ENCODE measurements at regions not wholly inside any gene's neighbourhood (a gene's known extent, or its start where the extent isn't known, plus 50 kb on each side); places are given as distances from the start of the nearest gene placed in this dataset.

GRCh38 chr14:48970943-48971342 is 615.2 kb downstream of the RPS29 start:
- Histone ChIP-seq H3K4me3 (ENCODE audit: low read length) (no peak overlapping the region), H3K27ac (ENCODE audit: low read length) (no peak overlapping the region), H3K36me3 (ENCODE audit: insufficient read depth, low read depth, low read length) (no peaks in the 10 kb centered on the region)

GRCh38 chr14:48967419-48967818 is 618.8 kb downstream of the RPS29 start:
- Histone ChIP-seq H3K27ac (ENCODE audit: low read length) (no peak overlapping the region), H3K4me3 (ENCODE audit: low read length) (no peak overlapping the region), H3K9ac (ENCODE audit: low read depth, low read length) (no peak overlapping the region), H3K27me3 (ENCODE audit: insufficient read depth, low read length) (no peaks in the 10 kb centered on the region), H3K4me1 (ENCODE audit: insufficient read depth, low read length) (no peaks in the 10 kb centered on the region), H3K36me3 (ENCODE audit: insufficient read depth, low read depth, low read length) (no peaks in the 10 kb centered on the region), H3K9me3 (ENCODE audit: insufficient read depth, low read depth, low read length) (no peaks in the 10 kb centered on the region)

More at GRCh38 chr14:48970943-48971342, 615.2 kb downstream of the RPS29 start:
- no peaks in the 10 kb centered on the region for H3K4me1 ChIP-seq (ENCODE audit: insufficient read depth, low read length)
- H3K9ac ChIP-seq (ENCODE audit: low read depth, low read length) = no peak overlapping the region
- H3K27me3 ChIP-seq (ENCODE audit: insufficient read depth, low read length) = no peaks in the 10 kb centered on the region
- no peaks in the 10 kb centered on the region for H3K9me3 ChIP-seq (ENCODE audit: insufficient read depth, low read depth, low read length)

DNA sequence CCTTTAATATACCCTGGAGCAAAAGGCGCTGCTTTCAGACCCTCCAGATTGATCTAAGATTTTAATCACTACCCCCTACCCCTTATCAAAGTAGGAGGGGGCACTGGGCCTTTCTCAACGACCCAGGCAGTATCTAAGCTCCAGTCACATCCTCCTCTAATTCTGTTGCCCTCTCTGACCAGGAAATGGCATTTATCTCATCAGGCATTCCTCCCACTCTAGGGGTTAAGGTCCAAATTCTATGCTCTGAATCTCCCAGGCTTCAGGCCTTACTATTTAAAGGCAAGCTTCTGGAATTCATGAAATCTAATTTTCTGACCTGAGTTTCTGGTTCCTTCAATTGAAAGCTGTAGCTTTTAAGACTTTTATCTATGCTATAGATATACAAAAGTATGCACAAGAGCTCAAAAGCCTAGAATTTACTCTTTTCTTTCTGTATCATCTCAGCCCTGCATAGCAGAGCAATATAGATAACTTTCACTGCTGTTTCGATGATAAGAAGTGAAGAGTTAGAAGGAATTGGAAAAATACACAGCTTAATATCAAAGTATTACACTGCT is 622.9 kb downstream of the RPS29 start:
- Histone ChIP-seq H3K9me3 (ENCODE audit: insufficient read depth, low read depth, low read length) (no peaks in the 10 kb centered on the region), H3K27ac (ENCODE audit: low read length) (no peak overlapping the region), H3K4me3 (ENCODE audit: low read length) (no peak overlapping the region), H3K4me1 (ENCODE audit: insufficient read depth, low read length) (no peaks in the 10 kb centered on the region), H3K36me3 (ENCODE audit: insufficient read depth, low read depth, low read length) (no peaks in the 10 kb centered on the region), H3K27me3 (ENCODE audit: insufficient read depth, low read length) (no peaks in the 10 kb centered on the region), H3K9ac (ENCODE audit: low read depth, low read length) (no peak overlapping the region)

GRCh38 chr14:48957486-48957885 is 628.7 kb downstream of the RPS29 start:
- no peaks in the 10 kb centered on the region for H3K36me3 ChIP-seq (ENCODE audit: insufficient read depth, low read depth, low read length)
- no peak overlapping the region for H3K27ac ChIP-seq (ENCODE audit: low read length)
- H3K4me1 ChIP-seq (ENCODE audit: insufficient read depth, low read length) = no peaks in the 10 kb centered on the region
- no peak overlapping the region for H3K9ac ChIP-seq (ENCODE audit: low read depth, low read length)
- H3K27me3 ChIP-seq (ENCODE audit: insufficient read depth, low read length) = no peaks in the 10 kb centered on the region
- H3K4me3 ChIP-seq (ENCODE audit: low read length) = no peak overlapping the region
- no peaks in the 10 kb centered on the region for H3K9me3 ChIP-seq (ENCODE audit: insufficient read depth, low read depth, low read length)

- H3K36me3 ChIP-seq (ENCODE audit: insufficient read depth, low read depth, low read length) = no peaks in the 10 kb centered on the region
- H3K27ac ChIP-seq (ENCODE audit: low read length) = no peak overlapping the region
- no peak overlapping the region for H3K9ac ChIP-seq (ENCODE audit: low read depth, low read length)
- H3K4me3 ChIP-seq (ENCODE audit: low read length) = no peak overlapping the region
- H3K27me3 ChIP-seq (ENCODE audit: insufficient read depth, low read length) = no peaks in the 10 kb centered on the region
- H3K9me3 ChIP-seq (ENCODE audit: insufficient read depth, low read depth, low read length) = no peaks in the 10 kb centered on the region
- no peaks in the 10 kb centered on the region for H3K4me1 ChIP-seq (ENCODE audit: insufficient read depth, low read length)
Observed at GRCh38 chr14:48955857-48956256, 630.3 kb downstream of the RPS29 start.

DNA sequence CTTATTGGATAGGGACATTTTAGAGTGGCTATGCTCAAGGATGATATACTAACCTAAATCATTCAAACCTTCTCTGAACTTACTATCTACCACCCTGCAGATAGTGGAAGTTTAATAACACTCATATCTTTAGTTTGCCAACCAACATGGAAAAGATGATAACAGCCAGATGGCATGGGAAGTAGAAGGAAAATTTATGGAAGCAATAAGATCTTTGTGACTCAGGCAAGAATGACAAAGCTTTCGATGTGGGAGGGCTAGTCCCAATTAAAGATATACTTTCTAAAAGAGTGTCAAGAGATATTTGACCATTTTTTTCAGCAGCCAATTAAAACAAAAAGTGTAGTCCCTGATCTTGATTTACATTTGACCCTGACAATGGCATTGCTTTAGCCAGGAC is 631.7 kb downstream of the RPS29 start:
- H3K27ac ChIP-seq (ENCODE audit: low read length) = no peak overlapping the region

DNA sequence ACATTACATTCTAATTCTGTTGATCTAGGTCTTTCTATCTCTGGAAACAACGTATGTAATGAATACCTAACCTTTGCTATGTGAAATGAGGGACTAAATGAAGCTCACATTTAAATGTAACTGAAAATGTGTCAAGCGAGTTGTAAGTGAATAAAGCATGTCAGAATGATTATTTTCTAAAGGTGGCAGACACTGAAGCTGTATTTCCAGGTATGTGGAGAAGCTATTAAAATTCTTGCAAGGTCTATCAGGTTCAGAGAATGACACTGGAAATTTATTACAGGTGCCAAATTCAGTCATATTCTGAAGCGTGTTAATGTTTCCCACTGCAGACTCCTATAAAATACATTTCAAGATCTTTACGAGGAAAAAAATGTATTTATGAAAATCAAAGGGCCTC is 641.4 kb downstream of the RPS29 start:
- H3K4me3 ChIP-seq (ENCODE audit: low read length) = no peak overlapping the region
- H3K9me3 ChIP-seq (ENCODE audit: insufficient read depth, low read depth, low read length) = no peaks in the 10 kb centered on the region
- no peak overlapping the region for H3K9ac ChIP-seq (ENCODE audit: low read depth, low read length)
- no peaks in the 10 kb centered on the region for H3K4me1 ChIP-seq (ENCODE audit: insufficient read depth, low read length)
- no peak overlapping the region for H3K27ac ChIP-seq (ENCODE audit: low read length)
- no peaks in the 10 kb centered on the region for H3K27me3 ChIP-seq (ENCODE audit: insufficient read depth, low read length)
- no peaks in the 10 kb centered on the region for H3K36me3 ChIP-seq (ENCODE audit: insufficient read depth, low read depth, low read length)

More for the DNA sequence above, 631.7 kb downstream of the RPS29 start:
- no peaks in the 10 kb centered on the region for H3K4me1 ChIP-seq (ENCODE audit: insufficient read depth, low read length)
- no peak overlapping the region for H3K9ac ChIP-seq (ENCODE audit: low read depth, low read length)
- no peaks in the 10 kb centered on the region for H3K27me3 ChIP-seq (ENCODE audit: insufficient read depth, low read length)
- H3K4me3 ChIP-seq (ENCODE audit: low read length) = no peak overlapping the region
- no peaks in the 10 kb centered on the region for H3K36me3 ChIP-seq (ENCODE audit: insufficient read depth, low read depth, low read length)
- H3K9me3 ChIP-seq (ENCODE audit: insufficient read depth, low read depth, low read length) = no peaks in the 10 kb centered on the region

- Histone ChIP-seq H3K27me3 (ENCODE audit: insufficient read depth, low read length) (no peaks in the 10 kb centered on the region), H3K9ac (ENCODE audit: low read depth, low read length) (no peak overlapping the region), H3K36me3 (ENCODE audit: insufficient read depth, low read depth, low read length) (no peaks in the 10 kb centered on the region), H3K4me3 (ENCODE audit: low read length) (no peak overlapping the region), H3K4me1 (ENCODE audit: insufficient read depth, low read length) (no peaks in the 10 kb centered on the region), H3K9me3 (ENCODE audit: insufficient read depth, low read depth, low read length) (no peaks in the 10 kb centered on the region; the same call in 1 of the 2 replicates), H3K27ac (ENCODE audit: low read length) (no peak overlapping the region)
Observed at GRCh38 chr14:48943913-48944312, 642.3 kb downstream of the RPS29 start.

DNA sequence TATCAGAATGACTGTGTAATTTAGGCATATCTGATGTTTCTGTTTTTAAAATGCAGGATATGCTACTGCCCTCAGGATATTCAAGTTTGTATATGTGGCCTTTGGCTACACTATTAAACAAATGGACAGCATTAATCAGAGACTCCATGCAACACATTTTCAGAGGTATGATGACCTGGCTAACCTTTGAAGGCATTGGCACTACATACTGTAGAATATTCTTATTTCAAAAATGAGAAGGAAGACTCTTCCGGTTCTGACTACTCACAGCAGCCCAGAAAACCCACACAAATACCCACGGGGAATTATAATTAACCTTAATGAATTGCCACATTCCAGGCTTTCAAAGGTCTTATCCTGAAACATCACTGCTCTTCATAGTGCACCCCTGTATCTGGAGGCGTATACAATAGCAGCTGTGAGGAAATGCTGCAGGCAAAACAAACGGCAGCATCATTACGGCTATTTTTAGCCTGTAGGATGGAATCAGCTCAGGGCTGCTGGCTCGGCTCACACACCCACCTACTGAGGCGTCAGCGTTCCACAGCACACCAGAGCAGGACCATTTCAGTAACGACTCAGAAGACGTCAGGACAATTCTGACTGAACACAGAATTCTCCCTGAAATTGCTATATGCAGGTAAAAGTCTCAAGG is 648.5 kb downstream of the RPS29 start:
- Histone ChIP-seq H3K4me3 (ENCODE audit: low read length) (no peak overlapping the region), H3K27me3 (ENCODE audit: insufficient read depth, low read length) (no peaks in the 10 kb centered on the region), H3K36me3 (ENCODE audit: insufficient read depth, low read depth, low read length) (no peaks in the 10 kb centered on the region), H3K9me3 (ENCODE audit: insufficient read depth, low read depth, low read length) (no peaks in the 10 kb centered on the region; the same call in 1 of the 2 replicates), H3K9ac (ENCODE audit: low read depth, low read length) (no peak overlapping the region), H3K27ac (ENCODE audit: low read length) (no peak overlapping the region), H3K4me1 (ENCODE audit: insufficient read depth, low read length) (no peaks in the 10 kb centered on the region)

GRCh38 chr14:48936849-48937248 is 649.3 kb downstream of the RPS29 start:
- Histone ChIP-seq H3K27me3 (ENCODE audit: insufficient read depth, low read length) (no peaks in the 10 kb centered on the region), H3K9me3 (ENCODE audit: insufficient read depth, low read depth, low read length) (no peaks in the 10 kb centered on the region; the same call in 1 of the 2 replicates), H3K4me3 (ENCODE audit: low read length) (no peak overlapping the region), H3K4me1 (ENCODE audit: insufficient read depth, low read length) (no peaks in the 10 kb centered on the region), H3K9ac (ENCODE audit: low read depth, low read length) (no peak overlapping the region), H3K36me3 (ENCODE audit: insufficient read depth, low read depth, low read length) (no peaks in the 10 kb centered on the region), H3K27ac (ENCODE audit: low read length) (no peak overlapping the region)

DNA sequence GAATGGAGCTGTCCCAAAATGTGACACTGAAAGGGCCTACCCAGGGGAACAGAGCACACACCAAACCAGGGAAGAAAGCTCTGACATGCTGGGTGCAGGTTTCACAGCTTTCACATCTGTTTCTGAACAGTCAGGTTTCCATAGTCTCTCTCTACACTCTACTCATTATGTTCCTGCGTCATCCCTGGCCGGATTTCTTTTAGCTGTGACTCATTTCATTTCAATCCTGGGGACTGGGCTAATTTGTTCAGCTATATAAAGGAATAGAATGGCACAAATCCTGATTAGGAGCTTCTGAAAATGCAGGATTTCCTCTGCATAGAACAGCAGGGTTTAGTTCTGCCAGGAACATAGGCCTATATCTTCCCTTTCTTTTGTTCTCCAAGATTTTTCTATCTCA is 649.8 kb downstream of the RPS29 start:
- Histone ChIP-seq H3K27me3 (ENCODE audit: insufficient read depth, low read length) (no peaks in the 10 kb centered on the region), H3K27ac (ENCODE audit: low read length) (no peak overlapping the region), H3K4me3 (ENCODE audit: low read length) (no peak overlapping the region), H3K36me3 (ENCODE audit: insufficient read depth, low read depth, low read length) (no peaks in the 10 kb centered on the region), H3K4me1 (ENCODE audit: insufficient read depth, low read length) (no peaks in the 10 kb centered on the region), H3K9ac (ENCODE audit: low read depth, low read length) (no peak overlapping the region), H3K9me3 (ENCODE audit: insufficient read depth, low read depth, low read length) (no peaks in the 10 kb centered on the region; the same call in 1 of the 2 replicates)

DNA sequence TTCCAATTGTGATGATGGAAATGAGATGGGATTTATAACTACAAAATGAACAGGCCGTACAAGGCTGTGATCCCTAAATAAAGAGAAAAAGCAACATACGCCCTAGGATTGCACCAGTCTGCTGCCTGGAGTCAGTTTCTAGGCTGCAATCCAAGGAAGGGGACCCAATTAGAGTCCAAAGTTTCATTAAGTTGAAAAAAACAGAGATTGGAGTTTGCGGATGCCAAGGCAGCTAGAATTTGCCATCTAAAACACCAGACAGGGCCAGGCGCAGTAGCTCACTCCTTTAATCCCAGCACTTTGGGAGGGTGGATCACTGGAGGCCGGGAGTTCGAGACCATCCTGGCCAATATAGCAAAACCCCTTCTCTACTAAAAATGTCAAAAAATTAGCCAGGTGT is 661.0 kb downstream of the RPS29 start:
- no peaks in the 10 kb centered on the region for H3K27me3 ChIP-seq (ENCODE audit: insufficient read depth, low read length)
- H3K9ac ChIP-seq (ENCODE audit: low read depth, low read length) = no peak overlapping the region
- H3K9me3 ChIP-seq (ENCODE audit: insufficient read depth, low read depth, low read length) = no peaks in the 10 kb centered on the region
- H3K4me3 ChIP-seq (ENCODE audit: low read length) = no peak overlapping the region
- no peaks in the 10 kb centered on the region for H3K4me1 ChIP-seq (ENCODE audit: insufficient read depth, low read length)
- H3K27ac ChIP-seq (ENCODE audit: low read length) = no peak overlapping the region
- H3K36me3 ChIP-seq (ENCODE audit: insufficient read depth, low read depth, low read length) = no peaks in the 10 kb centered on the region
